ENCODE measurements at regions not wholly inside any gene's neighbourhood (a gene's known extent, or its start where the extent isn't known, plus 50 kb on each side); places are given as distances from the start of the nearest gene placed in this dataset.

GRCh38 chrX:42934020-42934726, 156.2 kb upstream of the PPP1R2C start:
- Histone ChIP-seq H3K4me1 (ENCODE audit: control insufficient read depth, insufficient read depth, low read length) (no peaks in the 10 kb centered on the region), H3K9me3 (ENCODE audit: control insufficient read depth, insufficient read depth, low read depth, low read length) (no peaks in the 10 kb centered on the region), H3K36me3 (ENCODE audit: control insufficient read depth in 2 of 2, insufficient read depth in 1 of 2, low read length in 2 of 2) (no peaks in the 10 kb centered on the region), H3K4me3 (ENCODE audit: low read depth, low read length) (no peak overlapping the region), H3K27ac (ENCODE audit: extremely low read depth, low read depth, low read length) (no peak overlapping the region)
- ChIA-PET CTCF (interaction anchor here (0.7 kb wide), 1 partner anchor 11 kb away, joined by 4 read pairs; no protein-coding TSS in a partner anchor), POLR2A (no interaction called here)
- TF ChIP-seq ZNF692 (tag by site-specific recombination; IDR thresholded peaks at IDR 0.05) = no peak

GRCh38 chrX:42941671-42942070, 163.7 kb upstream of the PPP1R2C start:
- POLR2A ChIA-PET = no interaction called here
- TF ChIP-seq ZIC2 (tag by site-specific recombination; IDR thresholded peaks at IDR 0.05) = no peak
- no peak for TF ChIP-seq REST (tag by site-specific recombination; IDR thresholded peaks at IDR 0.05)
- TF ChIP-seq ZNF366 (tag by site-specific recombination; conservative IDR thresholded peaks at IDR 0.05) = no peak
- TF ChIP-seq BCL11A (tag by site-specific recombination; IDR thresholded peaks at IDR 0.05; ENCODE audit: low read depth) = no peak
- TF ChIP-seq ZBTB48 (tag by site-specific recombination; IDR thresholded peaks at IDR 0.05) = no peak
- no peak for TF ChIP-seq ZNF10 (tag by site-specific recombination; IDR thresholded peaks at IDR 0.05)
- TF ChIP-seq ZNF76 (tag by site-specific recombination; IDR thresholded peaks at IDR 0.05; ENCODE audit: borderline replicate concordance, low read depth) = no peak
- no peak for TF ChIP-seq ZNF701 (tag by site-specific recombination; IDR thresholded peaks at IDR 0.05)
- TF ChIP-seq ZNF221 (tag by site-specific recombination; IDR thresholded peaks at IDR 0.05; ENCODE audit: borderline replicate concordance) = no peak
- TF ChIP-seq GLI4 (tag by site-specific recombination; IDR thresholded peaks at IDR 0.05) = no peak
- no peak for TF ChIP-seq ZNF549 (tag by site-specific recombination; IDR thresholded peaks at IDR 0.05)
- no peak for TF ChIP-seq ZNF837 (tag by site-specific recombination; IDR thresholded peaks at IDR 0.05)
- no peak for TF ChIP-seq ZNF280D (tag by site-specific recombination; IDR thresholded peaks at IDR 0.05)
- CTCF ChIA-PET = interaction anchor here (0.5 to 0.7 kb wide), 2 partner anchors 1081 to 1184 kb away, joined by 3 to 4 read pairs; no protein-coding TSS in a partner anchor
- no peaks in the 10 kb centered on the region for H3K4me1 ChIP-seq (ENCODE audit: control insufficient read depth, insufficient read depth, low read length)
- no peaks in the 10 kb centered on the region for H3K36me3 ChIP-seq (ENCODE audit: control insufficient read depth in 2 of 2, insufficient read depth in 1 of 2, low read length in 2 of 2)
- no peaks in the 10 kb centered on the region for H3K9me3 ChIP-seq (ENCODE audit: control insufficient read depth, insufficient read depth, low read depth, low read length)
- no peak overlapping the region for H3K4me3 ChIP-seq (ENCODE audit: low read depth, low read length)
- H3K27ac ChIP-seq (ENCODE audit: extremely low read depth, low read depth, low read length) = no peak overlapping the region
